ENCODE measurements at regions not wholly inside any gene's neighbourhood (a gene's known extent, or its start where the extent isn't known, plus 50 kb on each side); places are given as distances from the start of the nearest gene placed in this dataset.

GRCh38 chr1:88060750-88061491 lies 623.2 kb upstream of the PKN2 start:
- no peak for TF ChIP-seq CTCF (IDR thresholded peaks at IDR 0.05; ENCODE audit: insufficient read depth, low read depth, low read length)
- DNase-seq (ENCODE audit: low read depth), result no peak
- no peak overlapping the region for H3K4me3 ChIP-seq (ENCODE audit: low read depth, low read length)

- peak; percentile 94 for TF ChIP-seq CTCF (IDR thresholded peaks at IDR 0.05; ENCODE audit: insufficient read depth, low read depth, low read length)
- no peak overlapping the region for H3K4me3 ChIP-seq (ENCODE audit: low read depth, low read length)
- DNase-seq (ENCODE audit: low read depth), result peak; percentile 68
Observed at GRCh38 chr1:88061492-88062177, 622.4 kb upstream of the PKN2 start.

- no peak overlapping the region for H3K4me3 ChIP-seq (ENCODE audit: low read depth, low read length)
- no peak for TF ChIP-seq CTCF (IDR thresholded peaks at IDR 0.05; ENCODE audit: insufficient read depth, low read depth, low read length)
- DNase-seq (ENCODE audit: low read depth), result no peak
Observed at GRCh38 chr1:88062650-88063153, 621.4 kb upstream of the PKN2 start.

GRCh38 chr1:88063605-88064004 lies 620.5 kb upstream of the PKN2 start:
- no peak for TF ChIP-seq CTCF (IDR thresholded peaks at IDR 0.05; ENCODE audit: insufficient read depth, low read depth, low read length)
- DNase-seq (ENCODE audit: low read depth), result no peak
- H3K4me3 ChIP-seq (ENCODE audit: low read depth, low read length), result no peak overlapping the region

DNA sequence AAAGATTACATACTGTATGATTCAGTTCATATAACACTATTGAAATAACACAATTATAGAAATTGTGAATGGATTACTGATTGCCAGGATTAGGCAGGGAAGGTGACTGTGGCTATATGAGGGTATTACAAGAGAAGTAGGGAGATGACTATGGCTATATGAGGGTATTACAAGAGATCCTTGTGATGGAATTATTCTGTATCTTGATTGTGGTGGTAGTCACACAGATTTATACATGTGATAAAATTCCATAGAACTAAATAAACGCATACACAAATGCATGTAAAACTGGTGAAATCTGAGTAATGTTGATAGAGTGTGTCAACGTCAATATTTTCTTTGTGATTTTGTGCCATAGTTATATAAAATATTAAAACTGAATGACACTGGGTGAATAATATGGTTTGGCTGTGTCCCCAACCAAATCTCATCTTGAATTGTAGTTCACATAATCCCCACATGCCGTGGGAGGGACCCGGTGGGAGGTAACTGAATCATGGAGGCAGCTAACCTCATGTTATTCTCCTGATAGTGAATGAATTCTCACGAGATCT lies 615.6 kb upstream of the PKN2 start:
- no peak for TF ChIP-seq CTCF (IDR thresholded peaks at IDR 0.05; ENCODE audit: insufficient read depth, low read depth, low read length)
- no peak overlapping the region for H3K4me3 ChIP-seq (ENCODE audit: low read depth, low read length)
- no peak for DNase-seq (ENCODE audit: low read depth)

DNA sequence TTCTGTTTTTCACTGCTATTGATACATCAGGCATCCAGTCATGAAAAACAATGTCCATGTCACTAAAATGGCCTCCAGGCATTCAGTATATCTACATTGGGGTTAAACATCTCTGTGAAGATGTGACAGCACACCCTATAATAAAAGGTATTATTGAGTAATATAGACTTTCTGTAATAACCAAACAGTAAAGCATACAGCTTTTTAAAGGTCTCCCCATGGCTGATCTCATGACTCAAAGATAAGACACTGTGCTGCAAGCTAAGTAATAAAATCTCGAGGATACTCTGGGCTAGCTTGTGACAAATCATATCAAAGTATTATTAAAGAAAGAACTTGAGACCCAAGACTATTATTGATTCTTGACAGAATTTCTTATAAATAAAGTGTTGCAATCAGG lies 613.1 kb upstream of the PKN2 start:
- no peak for DNase-seq (ENCODE audit: low read depth)
- TF ChIP-seq CTCF (IDR thresholded peaks at IDR 0.05; ENCODE audit: insufficient read depth, low read depth, low read length), result no peak
- H3K4me3 ChIP-seq (ENCODE audit: low read depth, low read length), result no peak overlapping the region
